Suprapubic skin (tissue), 3 donors: ENCODE measurements at regions not wholly inside any gene's neighbourhood (a gene's known extent, or its start where the extent isn't known, plus 50 kb on each side); places are given as distances from the start of the nearest gene placed in this dataset.

Source experiments
- CTCF ChIP-seq, 2 donors: fragments of 200-600 bp in 1 of 2; fragments of 450-650 bp in 1 of 2; sonication (generic) in 1 of 2; IDR thresholded peaks; one replicate each; pipeline ENCODE4 v1.5.1; 2016 to 2019; ENCODE audit warnings: antibody characterized with exemption in 2 of 2, mild to moderate bottlenecking in 1 of 2, moderate library complexity in 1 of 2
- EP300 ChIP-seq: sonication (generic); formaldehyde crosslinking; IDR thresholded peaks from one replicate; pipeline ENCODE4 v1.6.1; 2017; ENCODE audit warnings: antibody characterized with exemption
- POLR2A ChIP-seq, 2 donors: fragments of 450-650 bp; IDR thresholded peaks; one replicate each; pipeline ENCODE4 v1.6.1; 2017; ENCODE audit warnings: antibody characterized with exemption in 2 of 2, mild to moderate bottlenecking in 2 of 2, moderate library complexity in 2 of 2

GRCh38 chr15:53305554-53305953 is 453.9 kb downstream of the WDR72 start:
- TF ChIP-seq CTCF (IDR thresholded peaks at IDR 0.05) (no peak), POLR2A (IDR thresholded peaks at IDR 0.05) (no peak), EP300 (no peak)
